Thyroid gland (tissue), 4 donors: ENCODE measurements at regions not wholly inside any gene's neighbourhood (a gene's known extent, or its start where the extent isn't known, plus 50 kb on each side); places are given as distances from the start of the nearest gene placed in this dataset.
A peak's percentile ranks its signal among the peaks of the same experiment; 100 is the strongest.

Experiments
- DNase-seq, 2 donors: peaks; one replicate each; pipeline ENCODE4 v3.0.0-alpha.2; 2019
- H3K27ac ChIP-seq, 3 donors: fragments of 200-600 bp; sonication (generic); 1 replicate in 2 of 3; 2 replicates in 1 of 3; pipeline ENCODE4 v1.5.1; 2016 to 2019; ENCODE audit warnings: mild to moderate bottlenecking in 1 of 3, moderate library complexity in 1 of 3
- H3K27me3 ChIP-seq: fragments of 200-600 bp; sonication (generic); one replicate; pipeline ENCODE4 v1.5.1; 2019
- H3K36me3 ChIP-seq, 2 donors: fragments of 200-600 bp; sonication (generic); one replicate each; pipeline ENCODE4 v1.5.1; 2016 to 2019
- H3K4me1 ChIP-seq, 2 donors: fragments of 200-600 bp; sonication (generic); one replicate each; pipeline ENCODE4 v1.5.1; 2017 to 2019
- H3K4me3 ChIP-seq, 3 donors: fragments of 200-600 bp; sonication (generic); replicated peaks in 1 of 3; 1 replicate in 2 of 3; 2 replicates in 1 of 3; pipeline ENCODE4 v1.5.1; 2016; ENCODE audit warnings: mild to moderate bottlenecking in 1 of 3
- H3K9me3 ChIP-seq: fragments of 200-600 bp; sonication (generic); one replicate; pipeline ENCODE4 v1.5.1; 2017
- POLR2A ChIP-seq, 2 donors: fragments of 450-650 bp; IDR thresholded peaks; one replicate each; pipeline ENCODE4 v1.6.1; 2017; ENCODE audit warnings: antibody characterized with exemption in 2 of 2, mild to moderate bottlenecking in 2 of 2, moderate library complexity in 1 of 2
- WGBS, 2 donors: methylation state at CpG; one replicate each; pipeline ENCODE4 v1.1.5; 2017; 5-methylcytosine and 5-hydroxymethylcytosine counted together
- intact Hi-C: fragments of 100-400 bp; cut with DNase I; formaldehyde crosslinking; loops from one replicate; pipeline ENCODE4 v1.15.1; 2023
- TF ChIP-seq, protein P1 (sequence below), 6 experiments: fragments of 200-600 bp in 3 of 6; fragments of 450-650 bp in 3 of 6; sonication (generic) in 3 of 6; IDR thresholded peaks; one replicate each; pipeline ENCODE4 v1.5.1; 2016 to 2019; ENCODE audit warnings: antibody characterized with exemption in 6 of 6, mild to moderate bottlenecking in 2 of 6, inconsistent platforms in 1 of 6, moderate library complexity in 1 of 6

DNA sequence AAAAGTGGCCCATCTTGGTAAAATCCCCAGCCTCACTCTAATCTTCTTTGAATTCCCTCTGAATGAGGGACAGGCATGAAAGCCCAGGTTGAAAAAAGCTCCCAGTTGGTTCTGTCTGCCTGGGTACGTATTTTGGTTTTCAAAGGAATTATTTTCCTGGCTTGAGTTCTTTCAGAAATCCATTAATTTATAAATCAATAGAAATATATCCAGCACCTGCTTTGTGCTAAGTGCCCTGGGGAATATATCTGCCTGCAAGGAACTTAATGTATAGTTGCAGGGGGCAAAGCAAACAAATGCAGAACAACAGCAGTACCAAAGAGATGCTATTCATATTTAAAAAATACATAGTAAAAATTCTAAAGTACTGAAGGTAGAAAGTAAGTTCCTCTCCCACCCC, 362.7 kb downstream of the REEP3 start:
- H3K36me3 ChIP-seq: no peaks in the 10 kb centered on the region
- WGBS, 2 donors: 93 to 94% methylated on average over 1 of the region's 1 CpG
- TF ChIP-seq, protein P1, sequence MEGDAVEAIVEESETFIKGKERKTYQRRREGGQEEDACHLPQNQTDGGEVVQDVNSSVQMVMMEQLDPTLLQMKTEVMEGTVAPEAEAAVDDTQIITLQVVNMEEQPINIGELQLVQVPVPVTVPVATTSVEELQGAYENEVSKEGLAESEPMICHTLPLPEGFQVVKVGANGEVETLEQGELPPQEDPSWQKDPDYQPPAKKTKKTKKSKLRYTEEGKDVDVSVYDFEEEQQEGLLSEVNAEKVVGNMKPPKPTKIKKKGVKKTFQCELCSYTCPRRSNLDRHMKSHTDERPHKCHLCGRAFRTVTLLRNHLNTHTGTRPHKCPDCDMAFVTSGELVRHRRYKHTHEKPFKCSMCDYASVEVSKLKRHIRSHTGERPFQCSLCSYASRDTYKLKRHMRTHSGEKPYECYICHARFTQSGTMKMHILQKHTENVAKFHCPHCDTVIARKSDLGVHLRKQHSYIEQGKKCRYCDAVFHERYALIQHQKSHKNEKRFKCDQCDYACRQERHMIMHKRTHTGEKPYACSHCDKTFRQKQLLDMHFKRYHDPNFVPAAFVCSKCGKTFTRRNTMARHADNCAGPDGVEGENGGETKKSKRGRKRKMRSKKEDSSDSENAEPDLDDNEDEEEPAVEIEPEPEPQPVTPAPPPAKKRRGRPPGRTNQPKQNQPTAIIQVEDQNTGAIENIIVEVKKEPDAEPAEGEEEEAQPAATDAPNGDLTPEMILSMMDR (IDR thresholded peaks at IDR 0.05): no peak
- no peak for TF ChIP-seq POLR2A (IDR thresholded peaks at IDR 0.05)
- H3K9me3 ChIP-seq: no peaks in the 10 kb centered on the region
- no peaks in the 10 kb centered on the region for H3K27me3 ChIP-seq
- no peak overlapping the region for H3K27ac ChIP-seq
- intact Hi-C loops: no loop called here
- no peak overlapping the region for H3K4me3 ChIP-seq
- H3K4me1 ChIP-seq: no peaks in the 10 kb centered on the region
- DNase-seq: no peak

DNA sequence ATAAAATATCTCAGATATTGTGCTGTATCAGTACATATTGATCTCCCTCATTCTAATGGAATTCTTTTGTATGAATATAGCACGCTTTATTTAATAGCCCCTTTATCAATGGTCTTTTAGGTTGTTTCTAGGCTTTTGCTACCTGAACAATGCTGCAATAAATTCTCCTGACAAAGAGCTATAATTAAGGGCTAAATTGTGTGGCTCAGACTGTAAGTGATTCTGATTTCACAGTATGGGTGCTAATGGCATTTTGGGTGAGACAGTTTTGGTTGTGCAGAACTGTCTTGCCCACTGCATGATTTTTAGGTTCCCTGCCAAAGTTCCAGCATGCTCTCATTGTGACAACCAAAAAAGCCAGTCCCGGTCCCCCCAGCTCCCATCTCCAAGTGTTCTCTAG, 363.2 kb downstream of the REEP3 start:
- Histone ChIP-seq H3K9me3 (no peaks in the 10 kb centered on the region), H3K36me3 (no peaks in the 10 kb centered on the region), H3K27ac (no peak overlapping the region), H3K4me1 (no peaks in the 10 kb centered on the region), H3K27me3 (no peaks in the 10 kb centered on the region), H3K4me3 (no peak overlapping the region)
- 84 to 88% methylated on average over 2 of the region's 2 CpGs for WGBS, 2 donors
- DNase-seq: no peak
- TF ChIP-seq, protein P1 (IDR thresholded peaks at IDR 0.05): no peak
- TF ChIP-seq POLR2A (IDR thresholded peaks at IDR 0.05): no peak
- intact Hi-C loops: no loop called here

DNA sequence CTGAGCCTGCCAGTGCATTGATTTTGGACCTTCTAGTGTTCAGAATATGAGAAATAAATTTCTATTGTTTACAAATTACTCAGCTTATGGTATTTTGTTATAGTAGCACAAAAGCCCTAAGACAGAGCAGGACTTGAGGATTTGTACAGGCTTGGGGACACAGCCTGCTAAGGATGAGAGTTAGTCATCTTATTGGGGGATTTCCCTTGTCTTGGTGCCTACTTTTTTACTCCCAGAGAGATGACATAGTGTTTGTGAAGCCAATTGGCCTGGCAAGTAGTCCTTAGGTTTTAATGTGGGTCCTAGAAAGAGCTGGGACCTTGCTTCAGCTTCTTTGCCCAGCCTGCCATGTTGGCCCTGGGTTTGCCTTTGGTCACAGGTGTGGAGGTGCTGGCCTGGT, 364.0 kb downstream of the REEP3 start:
- Histone ChIP-seq H3K4me3 (no peak overlapping the region), H3K27me3 (no peaks in the 10 kb centered on the region), H3K36me3 (no peaks in the 10 kb centered on the region), H3K9me3 (no peaks in the 10 kb centered on the region), H3K4me1 (no peaks in the 10 kb centered on the region), H3K27ac (no peak overlapping the region)
- TF ChIP-seq POLR2A (IDR thresholded peaks at IDR 0.05): no peak
- TF ChIP-seq, protein P1 (IDR thresholded peaks at IDR 0.05): no peak
- intact Hi-C loops: no loop called here
- no peak for DNase-seq

DNA sequence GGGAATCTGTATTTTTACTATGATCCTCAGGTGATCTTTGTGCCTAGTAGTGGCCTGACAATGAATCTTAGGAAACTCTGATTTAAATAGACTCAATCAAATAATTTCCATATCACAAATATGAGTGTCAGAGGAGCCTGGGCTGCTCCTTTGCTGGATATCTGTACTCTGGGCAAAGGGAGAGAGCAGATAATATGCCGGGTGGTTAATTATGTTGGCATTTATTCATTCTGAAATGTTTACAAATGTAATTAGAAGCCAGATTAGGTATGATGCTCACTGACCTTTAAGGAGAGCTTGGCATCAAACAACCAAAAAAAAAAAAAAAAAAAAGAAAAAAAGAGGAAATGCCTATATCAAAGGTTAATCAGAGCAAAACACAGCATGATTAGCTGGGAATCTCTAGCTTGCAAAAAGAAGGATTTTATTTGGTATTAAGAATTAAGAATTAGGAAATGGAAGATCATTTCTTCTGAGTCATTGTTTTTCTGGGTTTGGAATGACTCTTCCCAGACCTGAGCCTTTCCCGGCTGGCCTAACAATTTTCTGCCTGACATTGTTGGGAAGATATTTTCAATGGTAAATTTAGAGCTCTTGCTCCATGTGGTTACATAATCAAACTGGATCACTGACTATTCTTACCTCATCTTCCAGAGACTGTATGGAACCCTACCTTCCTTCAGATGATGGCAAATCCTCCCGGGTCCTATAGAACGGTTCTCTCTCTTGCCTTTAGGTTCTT, 365.3 kb downstream of the REEP3 start:
- H3K27me3 ChIP-seq: no peaks in the 10 kb centered on the region
- no peak overlapping the region for H3K4me3 ChIP-seq
- no peaks in the 10 kb centered on the region for H3K9me3 ChIP-seq
- H3K27ac ChIP-seq: no peak overlapping the region
- WGBS, 2 donors: 87 to 88% methylated on average over 4 of the region's 4 CpGs
- intact Hi-C loops: no loop called here
- H3K4me1 ChIP-seq: no peaks in the 10 kb centered on the region
- no peak for DNase-seq
- no peaks in the 10 kb centered on the region for H3K36me3 ChIP-seq
- TF ChIP-seq POLR2A (IDR thresholded peaks at IDR 0.05): no peak
- TF ChIP-seq, protein P1 (IDR thresholded peaks at IDR 0.05): no peak

DNA sequence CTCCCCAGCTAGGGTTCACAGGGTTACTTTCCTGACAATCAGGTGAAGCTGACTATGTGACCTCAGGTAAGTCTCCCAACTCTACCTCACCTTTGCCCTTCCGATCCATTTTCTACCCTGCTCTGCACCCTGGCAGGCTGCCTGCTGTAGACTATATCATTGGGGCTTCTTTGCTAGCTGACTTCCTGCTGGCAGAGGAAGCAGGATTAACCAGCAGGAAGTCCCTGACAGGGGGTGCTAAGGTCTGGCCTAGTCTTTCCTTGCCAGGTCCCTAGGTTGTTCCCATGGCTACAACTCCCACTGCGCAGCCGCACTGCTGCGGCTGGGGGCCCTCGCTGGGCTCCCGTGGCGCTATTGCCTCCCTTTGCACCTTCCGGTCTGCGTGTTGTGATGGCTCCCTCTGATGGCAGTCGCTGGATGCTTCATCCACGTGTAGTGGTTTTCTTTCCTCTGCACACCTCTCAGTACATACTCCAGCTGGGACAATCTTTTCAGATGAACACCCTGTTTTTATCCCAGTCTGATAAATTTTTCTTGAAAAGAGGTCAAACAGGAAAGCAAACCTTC, 365.9 kb downstream of the REEP3 start:
- no peaks in the 10 kb centered on the region for H3K9me3 ChIP-seq
- no peak overlapping the region for H3K4me3 ChIP-seq
- no peak for TF ChIP-seq POLR2A (IDR thresholded peaks at IDR 0.05)
- TF ChIP-seq, protein P1 (IDR thresholded peaks at IDR 0.05): peak in 1 of 6 experiments; percentile 29

More for the DNA sequence above, 365.9 kb downstream of the REEP3 start:
- Histone ChIP-seq H3K4me1 (no peaks in the 10 kb centered on the region), H3K27me3 (no peaks in the 10 kb centered on the region), H3K27ac (no peak overlapping the region), H3K36me3 (no peaks in the 10 kb centered on the region)
- peak in 1 of 2 donors; percentile 30 for DNase-seq
- intact Hi-C loops: no loop called here
- WGBS, 2 donors: 59 to 61% methylated on average over 9 to 11 of the region's 11 CpGs
